H1 (cell line): ENCODE measurements at regions not wholly inside any gene's neighbourhood (a gene's known extent, or its start where the extent isn't known, plus 50 kb on each side); places are given as distances from the start of the nearest gene placed in this dataset.

Experiments used
- CTCF ChIA-PET: fragments of 300-600 bp; sonication (Branson Sonifier 250); formaldehyde crosslinking; loops from one replicate; lab custom pipeline; 2021; ENCODE audit not compliant: partially characterized antibody; lab: Charles Lee
- POLR2A ChIA-PET: fragments of 300-600 bp; sonication (Branson Sonifier 250); formaldehyde crosslinking; loops from one replicate; lab custom pipeline; 2021; ENCODE audit warnings: inconsistent platforms; ENCODE audit not compliant: partially characterized antibody; lab: Charles Lee
- DNase-seq, 2 experiments: peaks; one replicate each; pipeline versions ENCODE4 v3.0.0 to v3.0.0-alpha.2; 2010 to 2022; ENCODE audit warnings: low spot score in 2 of 2, low read depth in 1 of 2, mixed read lengths in 1 of 2
- FAIRE-seq: peaks from 2 replicates; lab custom pipeline; 2011; peaks lifted over from hg19 to GRCh38; lab: Jason Lieb, UNC
- H2AFZ ChIP-seq: 2 replicates; pipeline ENCODE4 v1.8.1; 2012; ENCODE audit warnings: low read length, inconsistent platforms
- H2AK5ac ChIP-seq: 2 replicates; pipeline ENCODE4 v1.6.1; 2013; ENCODE audit warnings: low read depth, low read length
- H2BK120ac ChIP-seq: replicated peaks from 2 replicates; pipeline ENCODE3; 2013; ENCODE audit warnings: low read depth, low read length, inconsistent platforms
- H2BK12ac ChIP-seq: 2 replicates; pipeline ENCODE4 v1.6.1; 2013; ENCODE audit warnings: low read depth, low read length
- H2BK15ac ChIP-seq: 2 replicates; pipeline ENCODE4 v1.6.1; 2013; ENCODE audit warnings: low read length
- H2BK20ac ChIP-seq: 2 replicates; pipeline ENCODE4 v1.6.1; 2013; ENCODE audit warnings: low read length
- H2BK5ac ChIP-seq: 2 replicates; pipeline ENCODE4 v1.6.1; 2013; ENCODE audit warnings: low read depth, low read length
- H3K14ac ChIP-seq: 2 replicates; pipeline ENCODE4 v1.6.1; 2013; ENCODE audit warnings: inconsistent platforms; ENCODE audit not compliant: insufficient read length
- H3K18ac ChIP-seq: 2 replicates; pipeline ENCODE4 v1.6.1; 2013; ENCODE audit warnings: low read length; ENCODE audit errors: extremely low read depth
- H3K23ac ChIP-seq: 2 replicates; pipeline ENCODE4 v1.6.1; 2013; ENCODE audit warnings: inconsistent platforms; ENCODE audit not compliant: insufficient read length
- H3K23me2 ChIP-seq: 2 replicates; pipeline ENCODE4 v1.6.1; 2013; ENCODE audit warnings: low read depth, low read length
- H3K27ac ChIP-seq: 2 replicates; pipeline ENCODE4 v1.6.1; 2011; ENCODE audit warnings: low read depth, low read length, inconsistent platforms
- H3K27me3 ChIP-seq, 4 experiments: replicated peaks in 1 of 4; 1 replicate in 1 of 4; 2 replicates in 3 of 4; pipeline versions ENCODE4 v1.6.1 to v1.8.1; 2011 to 2013; ENCODE audit warnings: low read length in 3 of 4, mild to moderate bottlenecking in 3 of 4, inconsistent platforms in 2 of 4, mixed read lengths in 2 of 4, moderate library complexity in 1 of 4; ENCODE audit not compliant: control insufficient read depth in 3 of 4, insufficient read depth in 3 of 4; ENCODE audit errors: extremely low read depth in 1 of 4
- H3K36me3 ChIP-seq, 4 experiments: 2 replicates each; pipeline versions ENCODE4 v1.6.1 to v1.8.1; 2011 to 2013; ENCODE audit warnings: mild to moderate bottlenecking in 4 of 4, low read length in 3 of 4, moderate library complexity in 2 of 4, control low read depth in 1 of 4, inconsistent platforms in 1 of 4; ENCODE audit not compliant: insufficient read depth in 4 of 4, control insufficient read depth in 2 of 4
- H3K4ac ChIP-seq: replicated peaks from 2 replicates; pipeline ENCODE3; 2013; ENCODE audit warnings: low read length, low read depth, mixed read lengths, inconsistent platforms; ENCODE audit not compliant: insufficient read length
- H3K4me1 ChIP-seq, 4 experiments: replicated peaks in 1 of 4; 1 replicate in 1 of 4; 2 replicates in 3 of 4; pipeline versions ENCODE4 v1.6.1 to v1.8.1; 2011 to 2013; ENCODE audit warnings: low read length in 3 of 4, inconsistent platforms in 2 of 4, mixed read lengths in 1 of 4; ENCODE audit not compliant: insufficient read depth in 4 of 4, control insufficient read depth in 3 of 4
- H3K4me2 ChIP-seq, 2 experiments: 2 replicates each; pipeline versions ENCODE4 v1.6.1 to v1.8.1; 2011 to 2013; ENCODE audit warnings: low read depth in 2 of 2, low read length in 2 of 2, control low read depth in 1 of 2, inconsistent platforms in 1 of 2, mild to moderate bottlenecking in 1 of 2; ENCODE audit not compliant: insufficient read depth in 1 of 2
- H3K4me3 ChIP-seq, 4 experiments: fragments of 200-600, 300-600 bp in 1 of 4; sonication (generic), shearing (Covaris generic), sonication (Bioruptor Twin) in 1 of 4; 2 replicates each; pipeline versions ENCODE4 v1.5.1 to v1.8.1; 2011 to 2016; ENCODE audit warnings: low read length in 4 of 4, low read depth in 3 of 4, control low read depth in 2 of 4, inconsistent platforms in 2 of 4, mild to moderate bottlenecking in 2 of 4, mixed read lengths in 1 of 4, moderate library complexity in 1 of 4; ENCODE audit not compliant: insufficient read depth in 2 of 4; ENCODE audit errors: extremely low read depth in 1 of 4
- H3K56ac ChIP-seq: replicated peaks from 2 replicates; pipeline ENCODE3; 2013; ENCODE audit warnings: low read depth, mild to moderate bottlenecking, mixed read lengths, low read length, inconsistent platforms; ENCODE audit not compliant: insufficient read length
- H3K79me1 ChIP-seq: 2 replicates; pipeline ENCODE4 v1.6.1; 2013; ENCODE audit warnings: low read depth, low read length, control low read depth
- H3K79me2 ChIP-seq, 2 experiments: 2 replicates each; pipeline versions ENCODE4 v1.6.1 to v1.8.1; 2012 to 2013; ENCODE audit warnings: low read length in 2 of 2, mild to moderate bottlenecking in 2 of 2, inconsistent platforms in 1 of 2; ENCODE audit not compliant: insufficient read depth in 2 of 2, control insufficient read depth in 1 of 2
- H3K9ac ChIP-seq, 4 experiments: replicated peaks in 1 of 4; 1 replicate in 1 of 4; 2 replicates in 3 of 4; pipeline versions ENCODE4 v1.6.1 to v1.8.1; 2011 to 2013; ENCODE audit warnings: low read depth in 3 of 4, low read length in 3 of 4, control low read depth in 2 of 4, mild to moderate bottlenecking in 2 of 4, moderate library complexity in 2 of 4, inconsistent platforms in 1 of 4; ENCODE audit errors: extremely low read depth in 1 of 4
- H3K9me3 ChIP-seq, 2 experiments: 2 replicates each; pipeline versions ENCODE4 v1.6.1 to v1.8.1; 2012 to 2013; ENCODE audit warnings: mild to moderate bottlenecking in 2 of 2, moderate library complexity in 2 of 2, control low read depth in 1 of 2, inconsistent platforms in 1 of 2, low read depth in 1 of 2, low read length in 1 of 2, mixed read lengths in 1 of 2; ENCODE audit not compliant: insufficient read depth in 2 of 2
- H4K20me1 ChIP-seq, 2 experiments: replicated peaks in 1 of 2; 2 replicates each; pipeline versions ENCODE3 to v1.8.1; 2011 to 2013; ENCODE audit warnings: inconsistent platforms in 2 of 2, low read length in 2 of 2, mild to moderate bottlenecking in 1 of 2; ENCODE audit not compliant: insufficient read depth in 2 of 2, control insufficient read depth in 1 of 2
- H4K5ac ChIP-seq: 2 replicates; pipeline ENCODE4 v1.6.1; 2013; ENCODE audit warnings: low read length, low read depth, mixed read lengths, inconsistent platforms; ENCODE audit not compliant: insufficient read length
- H4K8ac ChIP-seq: 2 replicates; pipeline ENCODE4 v1.8.0; 2013; ENCODE audit warnings: mild to moderate bottlenecking, moderate library complexity, low read length, inconsistent platforms; ENCODE audit not compliant: insufficient read depth; ENCODE audit errors: extremely low read depth
- H4K91ac ChIP-seq: replicated peaks from 2 replicates; pipeline ENCODE3; 2013; ENCODE audit warnings: low read length, mixed read lengths, inconsistent platforms; ENCODE audit not compliant: insufficient read length
- ATF2 ChIP-seq: IDR thresholded peaks from 2 replicates; pipeline ENCODE4 v1.6.1; 2012; ENCODE audit warnings: low read length, inconsistent platforms
- JUN ChIP-seq: IDR thresholded peaks from 2 replicates; pipeline ENCODE4 v1.6.1; 2011; ENCODE audit warnings: low read depth, mild to moderate bottlenecking, improper control_type of control experiment, low read length
- KDM4A ChIP-seq: IDR thresholded peaks from one replicate; pipeline ENCODE4 v1.7.1; 2012; ENCODE audit warnings: low read depth, mild to moderate bottlenecking, moderate library complexity, low read length, inconsistent platforms; ENCODE audit not compliant: severe bottlenecking
- KDM5A ChIP-seq: fragments of 200-600 bp; IDR thresholded peaks from 2 replicates; pipeline ENCODE4 v1.7.1; 2012; ENCODE audit warnings: mild to moderate bottlenecking, low read length, inconsistent platforms, mixed read lengths
- MAFK ChIP-seq: IDR thresholded peaks from 2 replicates; pipeline ENCODE4 v1.6.1; 2012; ENCODE audit warnings: low read depth, mild to moderate bottlenecking, improper control_type of control experiment, low read length
- NRF1 ChIP-seq: IDR thresholded peaks from 2 replicates; pipeline ENCODE4 v1.6.1; 2011; ENCODE audit warnings: mild to moderate bottlenecking, low read depth, low read length, improper control_type of control experiment
- PHF8 ChIP-seq: fragments of 200-600 bp; sonication (generic); conservative IDR thresholded peaks from 2 replicates; pipeline ENCODE4 v1.7.1; 2012; ENCODE audit warnings: low read depth, mild to moderate bottlenecking, inconsistent platforms, low read length, moderate library complexity
- RBBP5 ChIP-seq: IDR thresholded peaks from 2 replicates; pipeline ENCODE4 v1.7.1; 2012; ENCODE audit warnings: low read depth, mild to moderate bottlenecking, inconsistent platforms, low read length, moderate library complexity, borderline replicate concordance
- RXRA ChIP-seq: IDR thresholded peaks from 2 replicates; pipeline ENCODE4 v1.6.1; 2011; ENCODE audit warnings: low read depth, mild to moderate bottlenecking, low read length, moderate library complexity; ENCODE audit not compliant: insufficient read depth
- SAP30 ChIP-seq: fragments of 300-600 bp; sonication (generic); IDR thresholded peaks from 2 replicates; pipeline ENCODE4 v1.7.1; 2012; ENCODE audit warnings: low read length, moderate library complexity, mild to moderate bottlenecking, inconsistent platforms; ENCODE audit not compliant: insufficient read depth, insufficient replicate concordance
- SIN3A ChIP-seq, 2 experiments: IDR thresholded peaks in 1 of 2; conservative IDR thresholded peaks in 1 of 2; 2 replicates each; pipeline ENCODE4 v1.6.1; 2011 to 2012; ENCODE audit warnings: low read length in 2 of 2, improper control_type of control experiment in 1 of 2, low read depth in 1 of 2, mild to moderate bottlenecking in 1 of 2
- SP2 ChIP-seq: IDR thresholded peaks from 2 replicates; pipeline ENCODE4 v1.6.1; 2012; ENCODE audit warnings: mild to moderate bottlenecking, low read length, inconsistent platforms
- TBP ChIP-seq: IDR thresholded peaks from 2 replicates; pipeline ENCODE4 v1.6.1; 2011; ENCODE audit warnings: low read depth, low read length, improper control_type of control experiment
- WGBS, 2 experiments: shearing (Covaris generic) in 1 of 2; methylation state at CpG; one replicate each; pipeline versions ENCODE4 v1.1.6 to v1.1.7; 2013 to 2015; ENCODE audit warnings: low lambda C conversion rate in 2 of 2, mixed read lengths in 2 of 2, inconsistent platforms in 1 of 2, low coverage in 1 of 2, missing lambda C conversion rate in 1 of 2; ENCODE audit not compliant: insufficient replicate concordance in 2 of 2, insufficient coverage in 1 of 2, insufficient read length in 1 of 2; ENCODE audit errors: extremely low coverage in 1 of 2, missing lambda C conversion rate in 1 of 2; 5-methylcytosine and 5-hydroxymethylcytosine counted together

GRCh38 chr2:198287706-198288105, 483.3 kb downstream of the PLCL1 start:
- H4K91ac ChIP-seq = no peak overlapping the region
- H3K23ac ChIP-seq = no peak overlapping the region
- no peaks in the 10 kb centered on the region for H3K9me3 ChIP-seq
- H3K27ac ChIP-seq = no peak overlapping the region
- no peaks in the 10 kb centered on the region for H3K79me1 ChIP-seq
- H3K9ac ChIP-seq = no peak overlapping the region
- no peak overlapping the region for H2AK5ac ChIP-seq
- 94% methylated on average over 2 of the region's 2 CpGs; no CpG with 5 or more reads in 1 of the 2 experiments for WGBS, 2 experiments
- H3K18ac ChIP-seq = no peak overlapping the region
- H3K14ac ChIP-seq = no peak overlapping the region
- no peak overlapping the region for H4K5ac ChIP-seq
- H2BK20ac ChIP-seq = no peak overlapping the region
- H2BK12ac ChIP-seq = no peak overlapping the region
- H3K4me2 ChIP-seq = no peak overlapping the region
- H2BK15ac ChIP-seq = no peak overlapping the region
- no peak overlapping the region for H2BK120ac ChIP-seq
- no peaks in the 10 kb centered on the region for H4K20me1 ChIP-seq
- no peak overlapping the region for H3K4ac ChIP-seq
- H2AFZ ChIP-seq = no peak overlapping the region
- no peak overlapping the region for H2BK5ac ChIP-seq
- no peak for FAIRE-seq
- POLR2A ChIA-PET = no interaction called here
- H3K4me3 ChIP-seq = no peak overlapping the region
- no peaks in the 10 kb centered on the region for H3K4me1 ChIP-seq
- CTCF ChIA-PET = no interaction called here
- DNase-seq = no peak
- H3K36me3 ChIP-seq = no peaks in the 10 kb centered on the region
- H4K8ac ChIP-seq = no peak overlapping the region
- H3K27me3 ChIP-seq = no peaks in the 10 kb centered on the region
- H3K79me2 ChIP-seq = no peaks in the 10 kb centered on the region
- no peaks in the 10 kb centered on the region for H3K23me2 ChIP-seq
- H3K56ac ChIP-seq = no peak overlapping the region
- TF ChIP-seq SAP30 (no peak), RBBP5 (no peak), TBP (no peak), RXRA (no peak), SIN3A (conservative IDR thresholded peaks at IDR 0.05 in 1 of 2, IDR thresholded peaks at IDR 0.05 in 1 of 2; ENCODE audit: low read depth in 1 of 2, low read length in 2 of 2) (no peak), ATF2 (no peak), NRF1 (no peak), SP2 (no peak), MAFK (no peak), KDM4A (no peak), JUN (no peak), PHF8 (no peak), KDM5A (no peak)
